Testis (tissue), 2 donors: ENCODE measurements at regions not wholly inside any gene's neighbourhood (a gene's known extent, or its start where the extent isn't known, plus 50 kb on each side); places are given as distances from the start of the nearest gene placed in this dataset.

ENCODE experiments used
- POLR2A ChIP-seq: fragments of 450-650 bp; IDR thresholded peaks from one replicate; pipeline ENCODE4 v1.6.1; 2017; ENCODE audit warnings: antibody characterized with exemption, mild to moderate bottlenecking, moderate library complexity
- TF ChIP-seq, protein P1 (sequence below), 3 experiments: fragments of 450-650 bp in 2 of 3; fragments of 200-600 bp in 1 of 3; sonication (generic) in 1 of 3; IDR thresholded peaks; one replicate each; pipeline ENCODE4 v1.5.1; 2016 to 2019; ENCODE audit warnings: antibody characterized with exemption in 3 of 3, mild to moderate bottlenecking in 2 of 3, moderate library complexity in 1 of 3

DNA sequence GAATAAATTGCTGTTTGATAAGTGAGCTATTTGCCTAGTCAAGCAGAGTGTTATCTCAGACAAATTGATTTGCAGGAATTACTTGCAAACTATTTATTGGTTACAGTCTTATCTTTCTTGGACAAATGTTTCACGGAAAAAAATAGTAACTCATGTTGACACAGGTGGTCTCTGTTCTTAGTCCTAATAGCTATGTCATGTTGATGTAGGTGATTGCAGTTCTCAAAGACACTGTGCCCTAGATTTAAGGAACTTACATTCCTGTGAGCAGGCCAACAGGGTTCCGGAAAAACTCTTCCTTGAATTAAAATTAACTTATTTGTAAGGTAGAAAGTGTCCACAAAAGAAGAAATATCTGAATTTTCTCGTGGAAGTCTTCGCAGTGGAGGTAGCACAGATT, 109.6 kb upstream of the SLCO6A1 start:
- TF ChIP-seq, protein P1, sequence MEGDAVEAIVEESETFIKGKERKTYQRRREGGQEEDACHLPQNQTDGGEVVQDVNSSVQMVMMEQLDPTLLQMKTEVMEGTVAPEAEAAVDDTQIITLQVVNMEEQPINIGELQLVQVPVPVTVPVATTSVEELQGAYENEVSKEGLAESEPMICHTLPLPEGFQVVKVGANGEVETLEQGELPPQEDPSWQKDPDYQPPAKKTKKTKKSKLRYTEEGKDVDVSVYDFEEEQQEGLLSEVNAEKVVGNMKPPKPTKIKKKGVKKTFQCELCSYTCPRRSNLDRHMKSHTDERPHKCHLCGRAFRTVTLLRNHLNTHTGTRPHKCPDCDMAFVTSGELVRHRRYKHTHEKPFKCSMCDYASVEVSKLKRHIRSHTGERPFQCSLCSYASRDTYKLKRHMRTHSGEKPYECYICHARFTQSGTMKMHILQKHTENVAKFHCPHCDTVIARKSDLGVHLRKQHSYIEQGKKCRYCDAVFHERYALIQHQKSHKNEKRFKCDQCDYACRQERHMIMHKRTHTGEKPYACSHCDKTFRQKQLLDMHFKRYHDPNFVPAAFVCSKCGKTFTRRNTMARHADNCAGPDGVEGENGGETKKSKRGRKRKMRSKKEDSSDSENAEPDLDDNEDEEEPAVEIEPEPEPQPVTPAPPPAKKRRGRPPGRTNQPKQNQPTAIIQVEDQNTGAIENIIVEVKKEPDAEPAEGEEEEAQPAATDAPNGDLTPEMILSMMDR (IDR thresholded peaks at IDR 0.05): no peak
- no peak for TF ChIP-seq POLR2A
